ENCODE measurements at regions not wholly inside any gene's neighbourhood (a gene's known extent, or its start where the extent isn't known, plus 50 kb on each side); places are given as distances from the start of the nearest gene placed in this dataset.

- DNase-seq = no peak
These were observed 154.8 kb downstream of the RPS24 start for GRCh38 chr10:78188446-78188845.

GRCh38 chr10:78190051-78190825 is 156.6 kb downstream of the RPS24 start:
- DNase-seq = no peak

- DNase-seq = no peak
These were observed 157.6 kb downstream of the RPS24 start for GRCh38 chr10:78191301-78191700.

GRCh38 chr10:78193189-78193588 is 159.5 kb downstream of the RPS24 start:
- DNase-seq = no peak

GRCh38 chr10:78194050-78194449 is 160.4 kb downstream of the RPS24 start:
- no peak for DNase-seq

- peak; percentile 86 for DNase-seq
These were observed 161.1 kb downstream of the RPS24 start for GRCh38 chr10:78194539-78195402.

GRCh38 chr10:78196396-78196795 is 162.7 kb downstream of the RPS24 start:
- no peak for DNase-seq

- DNase-seq = no peak
These were observed 163.3 kb downstream of the RPS24 start for GRCh38 chr10:78196964-78197363.

- no peak for DNase-seq
These were observed 164.1 kb downstream of the RPS24 start for GRCh38 chr10:78197628-78198272.

- no peak for DNase-seq
These were observed 165.5 kb downstream of the RPS24 start for GRCh38 chr10:78199005-78199725.

GRCh38 chr10:78199759-78200158 is 166.1 kb downstream of the RPS24 start:
- no peak for DNase-seq

GRCh38 chr10:78200686-78201085 is 167.0 kb downstream of the RPS24 start:
- DNase-seq = no peak

- DNase-seq = no peak
These were observed 168.7 kb downstream of the RPS24 start for GRCh38 chr10:78202386-78202785.

GRCh38 chr10:78203915-78204818 is 170.5 kb downstream of the RPS24 start:
- DNase-seq = no peak

GRCh38 chr10:78205457-78206016 is 171.9 kb downstream of the RPS24 start:
- DNase-seq = no peak

- DNase-seq = no peak
These were observed 173.6 kb downstream of the RPS24 start for GRCh38 chr10:78207216-78207615.

GRCh38 chr10:78207776-78208175 is 174.1 kb downstream of the RPS24 start:
- DNase-seq = no peak

- no peak for DNase-seq
These were observed 176.3 kb downstream of the RPS24 start for GRCh38 chr10:78209970-78210369.

GRCh38 chr10:78210548-78210947 is 176.9 kb downstream of the RPS24 start:
- DNase-seq = no peak

GRCh38 chr10:78210976-78211375 is 177.3 kb downstream of the RPS24 start:
- no peak for DNase-seq

GRCh38 chr10:78211561-78212051 is 177.9 kb downstream of the RPS24 start:
- DNase-seq = peak; percentile 64

All from hematopoietic multipotent progenitor cell treated with erythropoietin and hydrocortisone succinate and interleukin-3 and kit ligand, for 6 days (in vitro differentiated cells).